ENCODE measurements at regions not wholly inside any gene's neighbourhood (a gene's known extent, or its start where the extent isn't known, plus 50 kb on each side); places are given as distances from the start of the nearest gene placed in this dataset.

DNA sequence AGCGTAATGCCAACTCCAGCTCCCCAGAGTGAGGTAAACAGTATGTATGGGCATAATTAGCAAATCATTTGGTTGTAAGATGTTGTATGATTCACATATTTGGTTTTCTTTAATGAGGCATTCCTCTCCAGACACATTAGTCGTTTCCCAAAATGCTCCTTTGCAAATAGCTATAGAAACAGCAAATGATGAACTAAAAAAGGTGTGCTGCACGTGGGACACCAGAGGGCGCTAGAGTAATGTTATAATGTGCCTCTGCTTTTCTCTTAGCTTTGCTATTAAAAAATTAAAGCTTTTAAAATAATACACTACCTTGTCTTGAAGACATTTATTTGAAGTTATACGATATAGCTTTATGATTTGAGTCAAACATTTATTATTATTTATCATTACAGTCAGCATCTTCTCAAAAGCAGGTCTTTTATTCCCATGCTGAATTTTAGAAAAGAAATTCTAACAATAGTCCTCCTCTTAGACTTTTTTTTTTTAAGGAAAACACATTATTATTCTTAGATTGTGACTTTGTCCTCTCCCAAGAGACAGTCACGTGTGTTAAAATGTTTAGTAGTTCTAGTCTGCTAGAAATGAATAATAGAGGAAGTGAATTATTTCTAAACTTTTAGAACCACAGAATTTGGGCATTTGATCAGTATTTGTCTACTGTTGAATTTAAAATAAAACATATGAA, 121.6 kb upstream of the FRY start:
- TF ChIP-seq, protein P1, sequence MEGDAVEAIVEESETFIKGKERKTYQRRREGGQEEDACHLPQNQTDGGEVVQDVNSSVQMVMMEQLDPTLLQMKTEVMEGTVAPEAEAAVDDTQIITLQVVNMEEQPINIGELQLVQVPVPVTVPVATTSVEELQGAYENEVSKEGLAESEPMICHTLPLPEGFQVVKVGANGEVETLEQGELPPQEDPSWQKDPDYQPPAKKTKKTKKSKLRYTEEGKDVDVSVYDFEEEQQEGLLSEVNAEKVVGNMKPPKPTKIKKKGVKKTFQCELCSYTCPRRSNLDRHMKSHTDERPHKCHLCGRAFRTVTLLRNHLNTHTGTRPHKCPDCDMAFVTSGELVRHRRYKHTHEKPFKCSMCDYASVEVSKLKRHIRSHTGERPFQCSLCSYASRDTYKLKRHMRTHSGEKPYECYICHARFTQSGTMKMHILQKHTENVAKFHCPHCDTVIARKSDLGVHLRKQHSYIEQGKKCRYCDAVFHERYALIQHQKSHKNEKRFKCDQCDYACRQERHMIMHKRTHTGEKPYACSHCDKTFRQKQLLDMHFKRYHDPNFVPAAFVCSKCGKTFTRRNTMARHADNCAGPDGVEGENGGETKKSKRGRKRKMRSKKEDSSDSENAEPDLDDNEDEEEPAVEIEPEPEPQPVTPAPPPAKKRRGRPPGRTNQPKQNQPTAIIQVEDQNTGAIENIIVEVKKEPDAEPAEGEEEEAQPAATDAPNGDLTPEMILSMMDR (optimal IDR thresholded peaks at IDR 0.05 in 1 of 3, IDR thresholded peaks at IDR 0.05 in 1 of 3, conservative IDR thresholded peaks at IDR 0.05 in 1 of 3; ENCODE audit: extremely low read depth in 1 of 3, insufficient read depth in 2 of 3, low read length in 3 of 3), result peak; percentile 49 to 72 (median 68)
- TF ChIP-seq EZH2 (IDR thresholded peaks at IDR 0.05; ENCODE audit: low read length), result no peak
